Mesenchymal stem cell (in vitro differentiated cells and primary cell): ENCODE measurements at regions not wholly inside any gene's neighbourhood (a gene's known extent, or its start where the extent isn't known, plus 50 kb on each side); places are given as distances from the start of the nearest gene placed in this dataset.

Experiments
- DNase-seq: peaks from one replicate; pipeline ENCODE4 v3.0.0-alpha.2; 2013
- H2AFZ ChIP-seq: one replicate; pipeline ENCODE4 v1.6.1; 2013; ENCODE audit warnings: low read depth, mild to moderate bottlenecking, control low read depth, inconsistent platforms, low read length, moderate library complexity
- H2AK5ac ChIP-seq: 2 replicates; pipeline ENCODE4 v1.6.1; 2013; ENCODE audit warnings: low read length, moderate library complexity, mild to moderate bottlenecking, inconsistent platforms; ENCODE audit not compliant: severe bottlenecking
- H2BK120ac ChIP-seq: one replicate; pipeline ENCODE4 v1.6.1; 2013; ENCODE audit warnings: low read depth, mild to moderate bottlenecking, inconsistent platforms, low read length, moderate library complexity
- H2BK12ac ChIP-seq, 2 experiments: one replicate each; pipeline ENCODE4 v1.6.1; 2013; ENCODE audit warnings: inconsistent platforms in 2 of 2, low read length in 2 of 2, mild to moderate bottlenecking in 2 of 2, moderate library complexity in 2 of 2, control low read depth in 1 of 2
- H2BK15ac ChIP-seq: one replicate; pipeline ENCODE4 v1.6.1; 2013; ENCODE audit warnings: mild to moderate bottlenecking, low read depth, inconsistent platforms; ENCODE audit not compliant: poor library complexity, severe bottlenecking
- H2BK5ac ChIP-seq: 2 replicates; pipeline ENCODE4 v1.6.1; 2013; ENCODE audit warnings: low read depth, mild to moderate bottlenecking, low read length, control low read depth, inconsistent platforms; ENCODE audit not compliant: poor library complexity, severe bottlenecking
- H3K14ac ChIP-seq, 2 experiments: one replicate each; pipeline ENCODE4 v1.6.1; 2013; ENCODE audit warnings: inconsistent platforms in 2 of 2, low read length in 2 of 2, control low read depth in 1 of 2, mild to moderate bottlenecking in 1 of 2, moderate library complexity in 1 of 2
- H3K18ac ChIP-seq, 2 experiments: one replicate each; pipeline ENCODE4 v1.6.1; 2013; ENCODE audit warnings: inconsistent platforms in 2 of 2, low read length in 2 of 2, control low read depth in 1 of 2, low read depth in 1 of 2, mild to moderate bottlenecking in 1 of 2
- H3K23ac ChIP-seq, 2 experiments: one replicate each; pipeline ENCODE4 v1.6.1; 2013; ENCODE audit warnings: inconsistent platforms in 2 of 2, low read length in 2 of 2, mild to moderate bottlenecking in 2 of 2, moderate library complexity in 2 of 2, control low read depth in 1 of 2
- H3K27ac ChIP-seq: 2 replicates; pipeline ENCODE4 v1.5.1; 2013; ENCODE audit warnings: mild to moderate bottlenecking, moderate library complexity, low read length, control low read depth, inconsistent platforms; ENCODE audit not compliant: poor library complexity, severe bottlenecking
- H3K27me3 ChIP-seq, 2 experiments: 2 replicates each; pipeline versions ENCODE4 v1.6.1 to v1.7.0; 2013; ENCODE audit warnings: low read length in 2 of 2, mild to moderate bottlenecking in 2 of 2, moderate library complexity in 2 of 2, control low read depth in 1 of 2, inconsistent platforms in 1 of 2; ENCODE audit not compliant: control insufficient read depth in 1 of 2, insufficient read depth in 1 of 2
- H3K36me3 ChIP-seq, 2 experiments: 2 replicates each; pipeline versions ENCODE4 v1.6.1 to v1.7.0; 2013; ENCODE audit warnings: low read length in 2 of 2, control low read depth in 1 of 2, inconsistent platforms in 1 of 2, low read depth in 1 of 2, mild to moderate bottlenecking in 1 of 2; ENCODE audit not compliant: insufficient read depth in 2 of 2, control insufficient read depth in 1 of 2
- H3K4ac ChIP-seq, 2 experiments: one replicate each; pipeline ENCODE4 v1.6.1; 2013; ENCODE audit warnings: inconsistent platforms in 2 of 2, low read length in 2 of 2, mild to moderate bottlenecking in 2 of 2, moderate library complexity in 2 of 2, control low read depth in 1 of 2, low read depth in 1 of 2
- H3K4me1 ChIP-seq: 2 replicates; pipeline ENCODE4 v1.6.1; 2013; ENCODE audit warnings: low read depth, low read length, control low read depth; ENCODE audit not compliant: control insufficient read depth, insufficient read depth
- H3K4me2 ChIP-seq: 2 replicates; pipeline ENCODE4 v1.6.1; 2013; ENCODE audit warnings: low read length, mild to moderate bottlenecking, inconsistent platforms; ENCODE audit not compliant: poor library complexity, severe bottlenecking
- H3K4me3 ChIP-seq, 2 experiments: 2 replicates each; pipeline versions ENCODE4 v1.5.1 to v1.7.0; 2013; ENCODE audit warnings: low read length in 2 of 2, mild to moderate bottlenecking in 2 of 2, control low read depth in 1 of 2, low read depth in 1 of 2; ENCODE audit not compliant: insufficient read depth in 1 of 2
- H3K79me1 ChIP-seq: replicated peaks from 2 replicates; pipeline ENCODE4 v1.6.1; 2013; ENCODE audit warnings: mild to moderate bottlenecking, control low read depth, low read length, inconsistent platforms; ENCODE audit not compliant: poor library complexity, severe bottlenecking
- H3K9ac ChIP-seq: 2 replicates; pipeline ENCODE4 v1.7.0; 2013; ENCODE audit warnings: mild to moderate bottlenecking, low read length, moderate library complexity
- H3K9me3 ChIP-seq: 2 replicates; pipeline ENCODE4 v1.7.0; 2013; ENCODE audit warnings: mild to moderate bottlenecking, low read length; ENCODE audit not compliant: control insufficient read depth
- H4K8ac ChIP-seq: one replicate; pipeline ENCODE4 v1.6.1; 2013; ENCODE audit warnings: inconsistent platforms, mild to moderate bottlenecking, low read length, moderate library complexity
- H4K91ac ChIP-seq: one replicate; pipeline ENCODE4 v1.6.1; 2013; ENCODE audit warnings: mild to moderate bottlenecking, low read length, inconsistent platforms
- WGBS: methylation state at CpG from one replicate; pipeline ENCODE4 v1.1.7; 2013; ENCODE audit warnings: mixed read lengths; 5-methylcytosine and 5-hydroxymethylcytosine counted together

GRCh38 chr2:150370561-150370960 lies 116.9 kb downstream of the RND3 start:
- H3K18ac ChIP-seq: no peak overlapping the region
- H3K4me3 ChIP-seq: no peak overlapping the region
- no peak overlapping the region for H2BK15ac ChIP-seq
- H3K36me3 ChIP-seq: no peaks in the 10 kb centered on the region
- H3K4me1 ChIP-seq: no peaks in the 10 kb centered on the region
- no peak overlapping the region for H2BK5ac ChIP-seq
- no peak overlapping the region for H3K27ac ChIP-seq
- H3K27me3 ChIP-seq: no peaks in the 10 kb centered on the region
- DNase-seq: no peak
- no peak overlapping the region for H2AFZ ChIP-seq
- no peak overlapping the region for H4K8ac ChIP-seq
- no peak overlapping the region for H2BK120ac ChIP-seq
- no peak overlapping the region for H4K91ac ChIP-seq
- H3K4me2 ChIP-seq: no peak overlapping the region
- no peaks in the 10 kb centered on the region for H3K79me1 ChIP-seq
- no peak overlapping the region for H2AK5ac ChIP-seq
- H2BK12ac ChIP-seq: no peak overlapping the region
- no peak overlapping the region for H3K14ac ChIP-seq
- no peak overlapping the region for H3K4ac ChIP-seq
- H3K9ac ChIP-seq: no peak overlapping the region
- peaks cover 6% of the 10 kb centered on the region for H3K9me3 ChIP-seq
- 100% methylated on average over 2 of the region's 4 CpGs for WGBS
- no peak overlapping the region for H3K23ac ChIP-seq

- no peaks in the 10 kb centered on the region for H3K27me3 ChIP-seq
- H3K79me1 ChIP-seq: no peaks in the 10 kb centered on the region
- H3K36me3 ChIP-seq: no peaks in the 10 kb centered on the region
- H3K9me3 ChIP-seq: peaks cover 6% of the 10 kb centered on the region
- no peak overlapping the region for H3K23ac ChIP-seq
- H2AK5ac ChIP-seq: no peak overlapping the region
- H3K18ac ChIP-seq: peak overlapping the region in 1 of 2 experiments; percentile 30
- no peak overlapping the region for H2AFZ ChIP-seq
- no peak overlapping the region for H2BK120ac ChIP-seq
- no peak overlapping the region for H2BK15ac ChIP-seq
- H3K4me2 ChIP-seq: no peak overlapping the region
- H3K4me1 ChIP-seq: no peaks in the 10 kb centered on the region
- peak overlapping the region; percentile 62 for H4K91ac ChIP-seq
- H2BK5ac ChIP-seq: no peak overlapping the region
- peak overlapping the region in 1 of 2 experiments; percentile 84 for H3K14ac ChIP-seq
- no peak overlapping the region for H3K4ac ChIP-seq
- peak overlapping the region; percentile 16 for H4K8ac ChIP-seq
- no peak for DNase-seq
- H3K9ac ChIP-seq: no peak overlapping the region
- no peak overlapping the region for H2BK12ac ChIP-seq
- WGBS: 95% methylated on average over 9 of the region's 9 CpGs
- H3K27ac ChIP-seq: no peak overlapping the region
- H3K4me3 ChIP-seq: no peak overlapping the region
Observed at GRCh38 chr2:150369862-150370261, 117.6 kb downstream of the RND3 start.

- Histone ChIP-seq H3K4me2 (no peak overlapping the region), H3K36me3 (no peaks in the 10 kb centered on the region), H3K9me3 (peaks cover 5% of the 10 kb centered on the region), H2BK5ac (no peak overlapping the region), H3K18ac (no peak overlapping the region), H3K14ac (no peak overlapping the region), H2BK120ac (no peak overlapping the region), H3K4ac (no peak overlapping the region), H3K9ac (no peak overlapping the region), H4K8ac (no peak overlapping the region), H3K27ac (no peak overlapping the region), H3K4me3 (no peak overlapping the region), H2BK12ac (no peak overlapping the region), H3K79me1 (no peaks in the 10 kb centered on the region), H4K91ac (no peak overlapping the region), H2AK5ac (no peak overlapping the region), H3K23ac (no peak overlapping the region), H2AFZ (no peak overlapping the region), H2BK15ac (no peak overlapping the region), H3K27me3 (no peaks in the 10 kb centered on the region), H3K4me1 (no peaks in the 10 kb centered on the region)
- 89% methylated on average over 3 of the region's 3 CpGs for WGBS
- no peak for DNase-seq
Observed at GRCh38 chr2:150358468-150358807, 129.0 kb downstream of the RND3 start.

GRCh38 chr2:150357770-150358467 lies 129.5 kb downstream of the RND3 start:
- no peaks in the 10 kb centered on the region for H3K79me1 ChIP-seq
- DNase-seq: no peak
- H2BK15ac ChIP-seq: no peak overlapping the region
- no peak overlapping the region for H2BK5ac ChIP-seq
- H3K27ac ChIP-seq: no peak overlapping the region
- H3K23ac ChIP-seq: no peak overlapping the region
- H3K27me3 ChIP-seq: no peaks in the 10 kb centered on the region
- no peaks in the 10 kb centered on the region for H3K36me3 ChIP-seq
- H3K18ac ChIP-seq: no peak overlapping the region
- H3K14ac ChIP-seq: no peak overlapping the region
- no peak overlapping the region for H4K8ac ChIP-seq
- H2AK5ac ChIP-seq: no peak overlapping the region
- no peak overlapping the region for H3K4ac ChIP-seq
- H3K9me3 ChIP-seq: peaks cover 5% of the 10 kb centered on the region
- H2AFZ ChIP-seq: no peak overlapping the region
- H2BK120ac ChIP-seq: no peak overlapping the region
- H3K9ac ChIP-seq: no peak overlapping the region
- H3K4me3 ChIP-seq: no peak overlapping the region
- H4K91ac ChIP-seq: no peak overlapping the region
- H3K4me1 ChIP-seq: no peaks in the 10 kb centered on the region
- no peak overlapping the region for H2BK12ac ChIP-seq
- H3K4me2 ChIP-seq: no peak overlapping the region
- no CpG with 5 or more reads among the region's 2 CpGs for WGBS
